ENCODE measurements at regions not wholly inside any gene's neighbourhood (a gene's known extent, or its start where the extent isn't known, plus 50 kb on each side); places are given as distances from the start of the nearest gene placed in this dataset.
"Not testable (repeated sequence)": the region's sequence is repeated elsewhere in the genome, so short reads cannot be mapped to it uniquely, and the experiment has no call there.

GRCh38 chr15:39025881-39026280 is 461.3 kb upstream of the RASGRP1 start:
- no peak for DNase-seq (ENCODE audit: extremely low read depth in 1 of 11, low read depth in 9 of 11, low spot score in 4 of 11)

GRCh38 chr15:39028069-39028468 is 463.5 kb upstream of the RASGRP1 start:
- no peak for DNase-seq (ENCODE audit: extremely low read depth in 1 of 11, low read depth in 9 of 11, low spot score in 4 of 11)

- DNase-seq (ENCODE audit: extremely low read depth in 1 of 11, low read depth in 9 of 11, low spot score in 4 of 11) = no peak
Measured at GRCh38 chr15:39029741-39030140, 465.1 kb upstream of the RASGRP1 start.

GRCh38 chr15:39030291-39031070 is 465.9 kb upstream of the RASGRP1 start:
- no peak for DNase-seq (ENCODE audit: extremely low read depth in 1 of 11, low read depth in 9 of 11, low spot score in 4 of 11)

- peak in 1 of 11 donors; percentile 1 for DNase-seq (ENCODE audit: extremely low read depth in 1 of 11, low read depth in 9 of 11, low spot score in 4 of 11)
Measured at GRCh38 chr15:39031596-39031995, 467.0 kb upstream of the RASGRP1 start.

- DNase-seq (ENCODE audit: extremely low read depth in 1 of 11, low read depth in 9 of 11, low spot score in 4 of 11) = no peak
Measured at GRCh38 chr15:39034816-39035215, 470.2 kb upstream of the RASGRP1 start.

- not testable (repeated sequence) for DNase-seq (ENCODE audit: extremely low read depth in 1 of 11, low read depth in 9 of 11, low spot score in 4 of 11)
Measured at GRCh38 chr15:39037611-39038010, 473.0 kb upstream of the RASGRP1 start.

DNA sequence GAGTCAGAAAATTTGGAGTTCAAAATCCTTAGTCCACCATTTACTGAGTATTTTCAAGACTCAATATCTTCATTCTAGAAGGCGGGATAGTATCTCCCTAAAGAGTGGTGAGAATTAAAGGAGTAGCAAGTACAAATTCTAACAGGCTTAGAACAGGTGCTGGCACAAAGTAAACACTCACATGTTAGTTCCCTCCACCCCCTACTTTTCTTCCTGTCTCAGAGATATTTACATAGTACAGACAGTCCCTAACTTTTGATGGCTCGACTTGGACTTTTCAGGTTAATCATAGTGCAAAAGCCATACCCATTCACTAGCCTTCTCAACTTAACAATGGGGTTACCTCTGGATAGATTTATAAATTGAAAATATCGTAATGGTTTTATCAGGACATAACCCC is 476.2 kb upstream of the RASGRP1 start:
- no peak for DNase-seq (ENCODE audit: extremely low read depth in 1 of 11, low read depth in 9 of 11, low spot score in 4 of 11)

GRCh38 chr15:39041979-39042495 is 477.4 kb upstream of the RASGRP1 start:
- DNase-seq (ENCODE audit: extremely low read depth in 1 of 11, low read depth in 9 of 11, low spot score in 4 of 11) = no peak

DNA sequence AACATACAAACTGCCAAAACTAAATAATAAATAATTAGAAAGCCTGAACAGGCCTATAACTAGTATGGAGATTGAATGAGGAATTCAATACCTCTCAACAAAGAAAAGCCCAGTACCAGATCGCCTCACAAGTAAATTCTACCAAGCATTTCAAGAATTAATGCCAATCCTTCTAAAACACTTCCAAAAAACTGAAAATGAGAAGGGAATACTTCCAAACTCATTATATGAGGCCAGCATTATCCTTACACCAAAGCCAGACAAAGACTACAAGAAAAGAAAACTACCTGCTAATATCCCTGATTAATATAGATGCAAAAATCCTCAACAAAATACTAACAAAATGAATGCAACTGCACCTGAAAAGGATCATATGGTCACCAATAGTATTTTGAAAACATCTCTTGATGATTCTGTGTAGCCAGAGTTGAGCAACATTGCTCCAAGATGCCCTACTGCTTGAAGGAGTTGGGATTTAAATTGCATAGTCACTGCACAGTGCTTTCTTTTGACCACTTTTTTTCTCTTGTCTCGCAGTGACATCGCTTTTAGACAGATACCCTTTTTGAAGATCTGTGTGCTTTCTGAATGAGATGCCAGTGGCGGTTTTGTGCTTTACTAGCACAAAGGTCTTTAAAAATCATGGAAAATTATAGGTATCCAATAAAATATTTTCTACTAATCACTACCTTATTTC is 487.2 kb upstream of the RASGRP1 start:
- DNase-seq (ENCODE audit: extremely low read depth in 1 of 11, low read depth in 9 of 11, low spot score in 4 of 11) = no peak

- no peak for DNase-seq (ENCODE audit: extremely low read depth in 1 of 11, low read depth in 9 of 11, low spot score in 4 of 11)
Measured at GRCh38 chr15:39052323-39052705, 487.7 kb upstream of the RASGRP1 start.

DNA sequence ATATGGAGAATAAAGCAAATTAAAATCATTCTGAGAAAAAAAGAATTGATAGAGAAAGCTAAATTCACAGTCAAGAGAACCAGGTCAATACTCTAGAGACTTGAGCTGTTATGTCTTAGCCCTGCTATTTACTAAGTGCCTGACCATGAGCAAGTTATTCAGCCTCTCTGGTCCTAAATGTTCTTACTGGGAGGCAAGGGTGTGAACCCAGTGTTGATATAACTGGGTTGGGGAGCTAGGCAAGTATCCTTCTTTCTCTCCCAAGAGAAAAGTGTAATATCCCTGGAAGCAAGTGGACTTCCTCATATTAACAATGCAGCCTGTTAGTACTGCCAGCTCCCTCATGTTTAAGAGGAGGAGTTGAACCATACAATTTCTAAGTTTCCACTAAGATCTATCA is 488.9 kb upstream of the RASGRP1 start:
- no peak for DNase-seq (ENCODE audit: extremely low read depth in 1 of 11, low read depth in 9 of 11, low spot score in 4 of 11)

DNA sequence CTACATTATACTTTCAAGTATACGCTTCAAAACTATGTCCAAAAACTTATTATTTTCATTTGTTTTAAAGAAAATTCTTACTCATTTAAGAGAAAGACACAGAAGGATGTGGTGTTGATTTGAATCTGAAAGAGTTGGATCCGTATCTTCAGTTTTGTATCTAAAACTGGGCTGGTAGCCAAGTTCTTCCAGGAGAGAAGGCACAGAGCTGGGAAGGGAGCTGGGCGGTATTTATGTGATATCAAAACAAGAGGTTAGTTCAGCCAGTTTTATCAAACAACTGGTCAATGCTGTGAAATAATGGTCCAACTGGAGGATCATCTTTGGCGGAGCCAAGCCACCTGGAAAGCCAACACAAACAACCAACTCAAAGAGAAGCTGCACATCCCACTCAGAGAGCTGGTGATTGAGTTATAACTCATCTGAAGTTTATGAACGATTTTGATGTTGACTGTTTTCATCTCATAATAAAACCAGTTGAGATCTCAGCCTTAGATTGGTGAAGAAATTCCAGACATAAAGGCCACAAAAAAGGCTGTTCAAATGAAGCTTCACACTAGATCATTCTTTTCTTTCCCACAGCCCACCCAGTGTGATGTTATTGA is 489.6 kb upstream of the RASGRP1 start:
- DNase-seq (ENCODE audit: extremely low read depth in 1 of 11, low read depth in 9 of 11, low spot score in 4 of 11) = no peak

- DNase-seq (ENCODE audit: extremely low read depth in 1 of 11, low read depth in 9 of 11, low spot score in 4 of 11) = no peak
Measured at GRCh38 chr15:39056357-39056756, 491.7 kb upstream of the RASGRP1 start.

- no peak for DNase-seq (ENCODE audit: extremely low read depth in 1 of 11, low read depth in 9 of 11, low spot score in 4 of 11)
Measured at GRCh38 chr15:39058351-39059131, 493.9 kb upstream of the RASGRP1 start.

GRCh38 chr15:39059917-39060316 is 495.3 kb upstream of the RASGRP1 start:
- no peak for DNase-seq (ENCODE audit: extremely low read depth in 1 of 11, low read depth in 9 of 11, low spot score in 4 of 11)

- no peak for DNase-seq (ENCODE audit: extremely low read depth in 1 of 11, low read depth in 9 of 11, low spot score in 4 of 11)
Measured at GRCh38 chr15:39061952-39062464, 497.4 kb upstream of the RASGRP1 start.

GRCh38 chr15:39066677-39067076 is 502.1 kb upstream of the RASGRP1 start:
- DNase-seq (ENCODE audit: extremely low read depth in 1 of 11, low read depth in 9 of 11, low spot score in 4 of 11) = no peak

- DNase-seq (ENCODE audit: extremely low read depth in 1 of 11, low read depth in 9 of 11, low spot score in 4 of 11) = no peak
Measured at GRCh38 chr15:39074341-39074985, 506.4 kb upstream of the THBS1 start.
